ENCODE measurements at regions not wholly inside any gene's neighbourhood (a gene's known extent, or its start where the extent isn't known, plus 50 kb on each side); places are given as distances from the start of the nearest gene placed in this dataset.

- Histone ChIP-seq H2AFZ (ENCODE audit: low read depth, low read length) (no peak overlapping the region), H3K9me1 (replicated peaks; ENCODE audit: control insufficient read depth, extremely low read depth, insufficient read depth, low read length) (no peaks in the 10 kb centered on the region), H4K20me1 (replicated peaks; ENCODE audit: control insufficient read depth, extremely low read depth, insufficient read depth, low read length) (no peaks in the 10 kb centered on the region), H3K27ac (ENCODE audit: insufficient read depth, low read depth, low read length) (no peak overlapping the region), H3K4me1 (ENCODE audit: control insufficient read depth, extremely low read depth, insufficient read depth, low read length) (no peaks in the 10 kb centered on the region), H3K9me3 (replicated peaks; ENCODE audit: control insufficient read depth, insufficient read depth, low read length) (no peaks in the 10 kb centered on the region), H3K4me3 (replicated peaks in 1 of 3; ENCODE audit: insufficient read depth in 1 of 3, low read depth in 1 of 3, low read length in 3 of 3) (no peak overlapping the region), H3K4me2 (ENCODE audit: insufficient read depth, low read length) (no peak overlapping the region), H3K36me3 (ENCODE audit: control insufficient read depth in 2 of 2, extremely low read depth in 1 of 2, insufficient read depth in 2 of 2, low read length in 2 of 2) (no peaks in the 10 kb centered on the region), H3K79me2 (ENCODE audit: control insufficient read depth, insufficient read depth, low read length) (no peaks in the 10 kb centered on the region), H3K9ac (replicated peaks; ENCODE audit: extremely low read depth, insufficient read depth, low read length) (no peak overlapping the region), H3K27me3 (ENCODE audit: control insufficient read depth in 2 of 2, insufficient read depth in 2 of 2, low read length in 2 of 2) (no peaks in the 10 kb centered on the region)
- TF ChIP-seq MYC (IDR thresholded peaks at IDR 0.05; ENCODE audit: low read depth, low read length) (no peak), FOS (IDR thresholded peaks at IDR 0.05; ENCODE audit: borderline replicate concordance, insufficient read depth, low read length) (no peak), GATA2 (IDR thresholded peaks at IDR 0.05; ENCODE audit: insufficient read depth, insufficient read length, low read depth, low read length) (no peak), EZH2 (IDR thresholded peaks at IDR 0.05; ENCODE audit: borderline replicate concordance, low read depth, low read length, severe bottlenecking) (no peak), POLR2AphosphoS5 (IDR thresholded peaks at IDR 0.05; ENCODE audit: insufficient read depth, low read depth, low read length) (no peak), POLR2A (IDR thresholded peaks at IDR 0.05; ENCODE audit: low read depth, low read length) (no peak), CTCF (IDR thresholded peaks at IDR 0.05; ENCODE audit: extremely low read depth in 1 of 2, insufficient read depth in 1 of 2, low read depth in 1 of 2, low read length in 2 of 2) (no peak)
- TF ChIP-seq, protein P1, sequence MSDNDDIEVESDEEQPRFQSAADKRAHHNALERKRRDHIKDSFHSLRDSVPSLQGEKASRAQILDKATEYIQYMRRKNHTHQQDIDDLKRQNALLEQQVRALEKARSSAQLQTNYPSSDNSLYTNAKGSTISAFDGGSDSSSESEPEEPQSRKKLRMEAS (IDR thresholded peaks at IDR 0.05; ENCODE audit: insufficient read depth, insufficient read length): no peak
- no peak for DNase-seq (ENCODE audit: low read depth, low spot score)
- BruUV-seq (replicated peaks): no TSS peak
- ChIA-PET CTCF (no interaction called here), POLR2A (no interaction called here)
- intact Hi-C loops (cut with micrococcal nuclease): no loop called here
- FAIRE-seq: no peak
- dilution Hi-C loops (cut with MboI; ENCODE audit: extremely low pct_ligation_motif_present, low sequenced_read_pairs): no loop called here
These were observed 111.2 kb upstream of the CST7 start for GRCh38 chr20:24837781-24838450.

All from endothelial cell of umbilical vein (primary cell).